ENCODE measurements at regions not wholly inside any gene's neighbourhood (a gene's known extent, or its start where the extent isn't known, plus 50 kb on each side); places are given as distances from the start of the nearest gene placed in this dataset.

DNA sequence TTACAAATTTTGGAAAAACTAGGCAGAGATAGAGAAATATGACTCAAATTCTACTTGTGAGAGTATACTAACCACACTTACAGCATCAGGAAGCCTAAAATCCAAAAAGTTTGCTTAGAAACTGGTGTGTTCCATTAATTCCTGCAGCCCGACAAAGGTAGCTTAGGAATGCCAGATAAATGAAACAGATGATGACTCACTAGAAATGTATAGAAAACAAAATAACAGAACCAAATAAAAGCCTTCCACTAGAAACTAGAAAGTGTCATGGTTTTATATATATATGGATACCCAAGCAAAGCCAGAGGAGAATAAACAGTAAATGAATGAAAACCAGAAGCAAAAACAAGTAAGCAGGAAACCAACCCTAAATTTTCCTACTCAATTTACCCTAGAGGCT, 272.2 kb upstream of the PRDM9 start:
- peak; percentile 56; the same call in 1 of the 2 replicates for ATAC-seq
- no peaks in the 10 kb centered on the region for H3K4me1 ChIP-seq (ENCODE audit: control insufficient read depth, insufficient read depth, low read length)
- BruUV-seq (replicated peaks): no TSS peak
- CTCF ChIA-PET: no interaction called here
- TF ChIP-seq POLR2AphosphoS5 (IDR thresholded peaks at IDR 0.05; ENCODE audit: low read depth, low read length): no peak
- TF ChIP-seq, protein P1, sequence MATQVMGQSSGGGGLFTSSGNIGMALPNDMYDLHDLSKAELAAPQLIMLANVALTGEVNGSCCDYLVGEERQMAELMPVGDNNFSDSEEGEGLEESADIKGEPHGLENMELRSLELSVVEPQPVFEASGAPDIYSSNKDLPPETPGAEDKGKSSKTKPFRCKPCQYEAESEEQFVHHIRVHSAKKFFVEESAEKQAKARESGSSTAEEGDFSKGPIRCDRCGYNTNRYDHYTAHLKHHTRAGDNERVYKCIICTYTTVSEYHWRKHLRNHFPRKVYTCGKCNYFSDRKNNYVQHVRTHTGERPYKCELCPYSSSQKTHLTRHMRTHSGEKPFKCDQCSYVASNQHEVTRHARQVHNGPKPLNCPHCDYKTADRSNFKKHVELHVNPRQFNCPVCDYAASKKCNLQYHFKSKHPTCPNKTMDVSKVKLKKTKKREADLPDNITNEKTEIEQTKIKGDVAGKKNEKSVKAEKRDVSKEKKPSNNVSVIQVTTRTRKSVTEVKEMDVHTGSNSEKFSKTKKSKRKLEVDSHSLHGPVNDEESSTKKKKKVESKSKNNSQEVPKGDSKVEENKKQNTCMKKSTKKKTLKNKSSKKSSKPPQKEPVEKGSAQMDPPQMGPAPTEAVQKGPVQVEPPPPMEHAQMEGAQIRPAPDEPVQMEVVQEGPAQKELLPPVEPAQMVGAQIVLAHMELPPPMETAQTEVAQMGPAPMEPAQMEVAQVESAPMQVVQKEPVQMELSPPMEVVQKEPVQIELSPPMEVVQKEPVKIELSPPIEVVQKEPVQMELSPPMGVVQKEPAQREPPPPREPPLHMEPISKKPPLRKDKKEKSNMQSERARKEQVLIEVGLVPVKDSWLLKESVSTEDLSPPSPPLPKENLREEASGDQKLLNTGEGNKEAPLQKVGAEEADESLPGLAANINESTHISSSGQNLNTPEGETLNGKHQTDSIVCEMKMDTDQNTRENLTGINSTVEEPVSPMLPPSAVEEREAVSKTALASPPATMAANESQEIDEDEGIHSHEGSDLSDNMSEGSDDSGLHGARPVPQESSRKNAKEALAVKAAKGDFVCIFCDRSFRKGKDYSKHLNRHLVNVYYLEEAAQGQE (IDR thresholded peaks at IDR 0.05; ENCODE audit: insufficient read depth in 1 of 2, low read depth in 2 of 2, low read length in 1 of 2): no peak
- TF ChIP-seq TCF7L2 (IDR thresholded peaks at IDR 0.05; ENCODE audit: low read depth, low read length): no peak
- TF ChIP-seq, protein P2, sequence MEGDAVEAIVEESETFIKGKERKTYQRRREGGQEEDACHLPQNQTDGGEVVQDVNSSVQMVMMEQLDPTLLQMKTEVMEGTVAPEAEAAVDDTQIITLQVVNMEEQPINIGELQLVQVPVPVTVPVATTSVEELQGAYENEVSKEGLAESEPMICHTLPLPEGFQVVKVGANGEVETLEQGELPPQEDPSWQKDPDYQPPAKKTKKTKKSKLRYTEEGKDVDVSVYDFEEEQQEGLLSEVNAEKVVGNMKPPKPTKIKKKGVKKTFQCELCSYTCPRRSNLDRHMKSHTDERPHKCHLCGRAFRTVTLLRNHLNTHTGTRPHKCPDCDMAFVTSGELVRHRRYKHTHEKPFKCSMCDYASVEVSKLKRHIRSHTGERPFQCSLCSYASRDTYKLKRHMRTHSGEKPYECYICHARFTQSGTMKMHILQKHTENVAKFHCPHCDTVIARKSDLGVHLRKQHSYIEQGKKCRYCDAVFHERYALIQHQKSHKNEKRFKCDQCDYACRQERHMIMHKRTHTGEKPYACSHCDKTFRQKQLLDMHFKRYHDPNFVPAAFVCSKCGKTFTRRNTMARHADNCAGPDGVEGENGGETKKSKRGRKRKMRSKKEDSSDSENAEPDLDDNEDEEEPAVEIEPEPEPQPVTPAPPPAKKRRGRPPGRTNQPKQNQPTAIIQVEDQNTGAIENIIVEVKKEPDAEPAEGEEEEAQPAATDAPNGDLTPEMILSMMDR (IDR thresholded peaks at IDR 0.05): no peak
- TF ChIP-seq SIN3A (IDR thresholded peaks at IDR 0.05; ENCODE audit: borderline replicate concordance, insufficient read depth, low read depth, low read length): no peak
- H3K27ac ChIP-seq (ENCODE audit: low read length): no peak overlapping the region
- no peaks in the 10 kb centered on the region for H3K36me3 ChIP-seq (ENCODE audit: control insufficient read depth, insufficient read depth, low read length)
- no peaks in the 10 kb centered on the region for H3K9me3 ChIP-seq (ENCODE audit: control insufficient read depth, insufficient read depth, low read depth, low read length)
- no peak overlapping the region for H3K4me3 ChIP-seq (ENCODE audit: low read depth in 2 of 2, low read length in 2 of 2)
- H3K27me3 ChIP-seq (ENCODE audit: control insufficient read depth, insufficient read depth, low read length): no peaks in the 10 kb centered on the region
- in situ Hi-C loops (cut with HindIII; ENCODE audit: low pct_unique_long_range_greater_than_20kb, low sequenced_read_pairs) (no loop called here), intact Hi-C loops (cut with micrococcal nuclease; ENCODE audit: unreplicated experiment) (no loop called here)
- POLR2A ChIA-PET: no interaction called here
- DNase-seq (ENCODE audit: low read depth, low spot score): no peak

DNA sequence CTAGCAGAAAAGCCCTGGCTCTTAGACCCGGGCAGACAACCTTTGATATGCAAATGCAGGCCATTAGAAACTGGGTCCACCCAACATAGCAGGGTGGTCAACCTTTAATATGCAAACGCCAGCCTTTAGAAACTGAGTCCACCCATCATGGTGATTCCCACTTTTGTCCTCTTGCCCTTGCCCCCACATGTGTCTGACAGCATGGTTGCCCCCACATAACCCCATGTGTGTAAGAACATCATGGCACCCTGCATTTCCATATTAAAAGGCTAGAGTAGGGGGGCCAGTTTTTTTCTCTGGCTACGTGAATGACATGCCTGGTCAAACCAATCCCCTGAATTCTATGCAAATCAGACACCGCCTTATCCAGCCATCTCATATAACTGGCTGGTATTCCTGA, 273.2 kb upstream of the PRDM9 start:
- no peak overlapping the region for H3K4me3 ChIP-seq (ENCODE audit: low read depth in 2 of 2, low read length in 2 of 2)
- DNase-seq (ENCODE audit: low read depth, low spot score): no peak
- in situ Hi-C loops (cut with HindIII; ENCODE audit: low pct_unique_long_range_greater_than_20kb, low sequenced_read_pairs) (no loop called here), intact Hi-C loops (cut with micrococcal nuclease; ENCODE audit: unreplicated experiment) (no loop called here)
- POLR2A ChIA-PET: no interaction called here
- H3K36me3 ChIP-seq (ENCODE audit: control insufficient read depth, insufficient read depth, low read length): no peaks in the 10 kb centered on the region
- H3K27ac ChIP-seq (ENCODE audit: low read length): no peak overlapping the region
- ATAC-seq: no peak
- no TSS peak for BruUV-seq (replicated peaks)
- H3K27me3 ChIP-seq (ENCODE audit: control insufficient read depth, insufficient read depth, low read length): no peaks in the 10 kb centered on the region
- CTCF ChIA-PET: no interaction called here
- H3K4me1 ChIP-seq (ENCODE audit: control insufficient read depth, insufficient read depth, low read length): no peaks in the 10 kb centered on the region
- H3K9me3 ChIP-seq (ENCODE audit: control insufficient read depth, insufficient read depth, low read depth, low read length): no peaks in the 10 kb centered on the region
- no peak for TF ChIP-seq POLR2AphosphoS5 (IDR thresholded peaks at IDR 0.05; ENCODE audit: low read depth, low read length)
- no peak for TF ChIP-seq SIN3A (IDR thresholded peaks at IDR 0.05; ENCODE audit: borderline replicate concordance, insufficient read depth, low read depth, low read length)
- TF ChIP-seq, protein P2 (IDR thresholded peaks at IDR 0.05): no peak
- TF ChIP-seq TCF7L2 (IDR thresholded peaks at IDR 0.05; ENCODE audit: low read depth, low read length): no peak
- TF ChIP-seq, protein P1 (IDR thresholded peaks at IDR 0.05; ENCODE audit: insufficient read depth in 1 of 2, low read depth in 2 of 2, low read length in 1 of 2): no peak
